GM19238 (cell line): ENCODE measurements at regions not wholly inside any gene's neighbourhood (a gene's known extent, or its start where the extent isn't known, plus 50 kb on each side); places are given as distances from the start of the nearest gene placed in this dataset.

ENCODE experiments used
- DNase-seq: peaks from one replicate; pipeline ENCODE4 v3.0.0; 2011; ENCODE audit warnings: low spot score; ENCODE audit not compliant: insufficient read length

DNA sequence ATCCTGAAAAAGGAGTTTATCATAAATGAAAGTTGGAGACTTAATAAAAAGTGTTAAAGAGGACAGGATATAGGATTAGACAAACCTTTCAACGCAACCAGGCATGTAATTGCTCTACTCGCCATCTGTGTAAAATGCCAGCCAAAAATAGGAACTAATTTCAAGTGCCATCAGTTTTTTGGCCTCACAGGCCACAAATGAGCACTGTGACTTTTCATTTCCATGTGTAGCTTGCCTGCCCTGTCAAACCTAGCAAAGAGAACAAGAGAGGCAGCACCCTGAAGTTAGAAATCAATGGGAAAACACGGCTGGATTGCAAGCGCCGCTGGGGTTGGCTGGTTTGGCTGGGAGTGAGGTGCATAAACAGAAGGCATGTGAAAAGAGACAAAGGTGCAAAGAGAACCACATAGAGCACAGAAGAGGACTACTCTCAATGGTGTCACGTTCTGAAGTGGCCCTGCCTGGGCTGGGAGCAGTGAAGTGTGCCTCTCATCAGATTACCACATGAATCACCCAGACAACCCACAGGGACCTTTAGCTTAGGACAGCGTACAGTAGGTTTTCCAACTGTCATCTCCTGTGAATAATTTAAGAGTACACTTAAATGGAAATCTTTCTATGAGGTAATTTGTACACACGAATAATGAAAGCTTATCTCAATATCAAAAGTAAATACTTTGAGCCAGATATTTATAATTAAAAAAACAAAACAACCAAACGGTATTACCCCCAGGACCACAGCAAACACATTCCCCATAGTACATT lies 78.0 kb upstream of the NHSL1 start:
- DNase-seq, result no peak

DNA sequence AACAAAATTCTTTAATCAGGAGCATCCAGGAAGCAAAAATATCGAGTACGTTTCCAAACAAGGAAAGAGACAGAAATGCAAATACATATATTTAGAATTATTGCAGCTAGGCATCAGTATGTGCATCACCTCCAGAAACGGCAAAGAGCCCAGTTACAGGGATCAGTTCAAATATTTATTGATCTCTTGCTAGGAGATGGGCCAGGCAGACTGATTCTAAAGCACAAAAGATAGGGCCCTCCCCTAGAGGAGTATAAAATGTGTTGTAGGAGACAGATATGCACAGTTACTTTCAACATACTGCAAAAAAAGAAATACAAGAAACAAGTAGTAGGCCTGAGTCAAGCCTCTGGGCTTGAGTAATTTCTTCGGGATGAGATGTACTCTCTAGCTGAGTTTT lies 80.7 kb upstream of the NHSL1 start:
- no peak for DNase-seq

DNA sequence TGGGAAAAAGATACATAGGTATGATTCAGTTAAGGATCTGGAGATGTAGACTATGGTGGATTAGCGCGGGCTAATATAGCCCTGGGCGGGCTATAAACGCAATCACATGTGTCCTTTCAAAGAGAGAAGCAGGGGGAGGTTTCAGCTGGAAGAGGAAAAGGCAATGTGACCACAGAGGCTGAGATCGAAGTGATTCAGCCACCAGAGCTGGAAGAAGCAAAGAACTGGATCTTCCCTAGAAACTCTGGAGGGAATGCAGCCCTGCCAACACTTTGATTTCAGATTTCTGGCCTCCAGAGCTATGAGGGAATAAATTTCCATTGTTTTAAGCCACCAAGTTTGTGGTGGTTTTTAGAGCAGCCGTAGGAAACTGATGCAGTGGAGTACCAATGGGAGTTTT lies 81.5 kb upstream of the NHSL1 start:
- DNase-seq, result no peak

DNA sequence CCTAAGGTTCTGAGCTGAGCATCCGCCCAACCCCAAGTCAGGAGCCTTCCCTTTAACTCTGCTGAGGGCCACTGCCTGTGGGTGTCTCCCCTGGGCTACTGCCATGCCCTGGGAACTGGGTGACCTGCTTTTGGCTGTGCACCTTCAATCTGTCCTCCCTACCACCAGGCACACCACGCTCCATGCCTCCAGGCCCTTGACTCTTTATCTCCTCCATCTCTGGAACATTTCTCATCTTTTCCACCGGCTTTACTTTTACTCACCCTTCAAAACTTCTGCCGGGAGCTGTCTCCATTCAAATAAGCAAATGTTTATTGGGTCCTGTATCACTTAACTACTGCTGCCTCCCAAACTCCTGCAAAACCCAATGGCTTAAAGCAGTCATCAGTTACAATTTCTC lies 83.3 kb upstream of the NHSL1 start:
- no peak for DNase-seq

DNA sequence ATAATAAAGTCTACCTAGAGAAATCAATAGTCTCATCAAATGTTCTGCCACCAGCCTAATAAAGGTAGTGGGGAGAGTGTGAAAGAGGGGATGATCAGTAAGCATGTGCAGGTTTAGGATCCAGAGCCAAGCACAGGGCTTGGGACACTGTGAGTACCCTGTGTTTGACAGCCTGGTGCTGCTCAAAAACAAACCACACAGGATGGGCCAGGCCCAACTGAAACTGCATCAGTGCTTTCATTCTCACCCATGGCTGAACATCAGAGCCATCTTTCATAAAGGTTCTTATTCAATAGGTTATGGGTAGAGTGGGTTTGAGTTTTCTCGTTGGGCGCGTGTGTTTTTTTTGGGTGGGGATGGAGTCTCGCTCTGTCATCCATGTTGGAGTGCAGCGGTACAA lies 87.3 kb upstream of the NHSL1 start:
- no peak for DNase-seq

DNA sequence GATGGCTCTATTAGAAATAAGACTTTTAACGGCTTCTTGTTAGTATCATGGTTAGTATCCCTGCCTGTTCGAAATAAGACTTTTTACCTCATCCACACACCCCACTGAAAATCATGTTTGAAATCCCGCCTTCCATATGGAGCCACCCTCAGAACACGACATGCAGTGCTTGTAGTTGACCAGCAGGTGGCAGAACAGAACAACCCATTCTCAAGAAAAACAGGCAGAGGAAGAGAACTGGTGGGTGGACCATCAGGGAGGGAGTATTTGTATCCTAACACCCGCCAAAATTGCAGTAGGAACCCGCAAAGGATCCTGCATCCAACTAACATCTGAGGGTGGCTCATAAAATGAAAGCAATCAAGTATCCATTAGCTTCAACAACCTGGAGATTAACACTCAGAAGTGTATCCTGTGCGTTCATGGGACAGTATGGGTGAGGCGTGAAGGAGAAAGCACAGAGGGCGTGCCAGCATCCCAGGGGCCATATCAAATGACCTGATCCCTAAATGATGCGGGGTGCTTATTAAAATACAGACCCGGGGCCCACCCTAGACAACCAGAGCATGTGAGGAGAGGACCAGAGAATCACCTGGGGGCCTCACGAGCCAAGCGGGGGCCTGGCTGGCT lies 89.6 kb upstream of the NHSL1 start:
- DNase-seq, result peak; percentile 34

DNA sequence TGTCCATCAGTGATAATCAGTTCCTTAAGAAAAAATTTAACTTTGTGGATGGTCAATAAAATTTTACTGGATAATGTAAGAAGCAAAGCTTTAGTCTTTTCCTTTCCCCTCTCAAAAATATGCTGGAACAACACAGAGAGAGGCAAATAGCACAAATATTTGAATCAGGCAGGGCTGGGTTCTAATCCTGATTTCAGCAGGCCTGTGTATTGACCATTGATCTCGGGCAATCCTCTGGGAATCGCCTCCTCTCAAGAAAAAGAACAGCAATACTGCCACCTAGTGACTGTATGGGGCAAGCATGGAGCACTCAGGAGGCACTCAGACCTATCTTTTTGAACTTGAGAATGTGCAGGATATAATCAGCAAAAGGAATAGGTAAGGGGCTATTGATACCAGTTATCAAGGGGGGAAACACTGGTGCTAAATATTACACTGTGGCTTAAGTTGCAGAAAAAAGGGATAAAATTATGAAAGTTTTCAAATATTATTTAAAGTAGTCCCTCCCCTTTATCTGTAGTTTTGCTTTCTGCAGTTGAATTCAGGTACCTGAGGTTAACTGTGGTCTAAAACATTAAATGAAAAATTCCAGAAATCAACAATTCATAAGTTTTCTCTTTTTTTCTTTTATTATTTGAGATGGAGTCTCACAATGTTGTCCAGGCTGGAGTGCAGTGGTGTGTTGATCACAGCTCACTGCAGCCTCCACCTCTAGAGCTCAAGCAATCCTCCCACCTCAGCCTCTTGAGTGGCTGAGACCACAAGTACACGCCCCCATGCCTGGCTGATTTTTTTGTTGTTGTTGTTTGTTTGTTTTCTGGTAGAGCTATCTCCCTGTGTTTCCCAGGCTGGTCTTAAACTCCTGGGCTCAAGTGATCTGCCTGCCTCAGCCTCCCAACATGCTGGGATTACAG lies 91.8 kb upstream of the NHSL1 start:
- DNase-seq, result peak; percentile 20

DNA sequence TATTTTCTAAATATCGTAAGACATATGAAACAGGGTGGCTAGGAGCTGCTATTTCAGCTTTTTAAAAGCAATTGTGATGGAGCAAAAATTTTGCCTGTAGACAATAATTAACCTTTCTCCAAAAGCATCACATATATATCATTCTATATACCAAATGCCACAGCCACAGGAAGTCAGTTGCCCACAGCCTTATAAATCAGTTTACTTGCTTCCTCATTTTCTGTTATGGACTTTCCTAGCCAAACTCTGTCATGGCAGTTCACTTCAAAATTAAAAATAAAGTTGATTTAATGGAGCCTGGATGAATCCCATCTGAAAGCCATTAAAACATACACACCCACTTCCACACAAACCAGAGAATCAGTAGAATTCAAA lies 93.4 kb upstream of the NHSL1 start:
- DNase-seq, result peak; percentile 24

DNA sequence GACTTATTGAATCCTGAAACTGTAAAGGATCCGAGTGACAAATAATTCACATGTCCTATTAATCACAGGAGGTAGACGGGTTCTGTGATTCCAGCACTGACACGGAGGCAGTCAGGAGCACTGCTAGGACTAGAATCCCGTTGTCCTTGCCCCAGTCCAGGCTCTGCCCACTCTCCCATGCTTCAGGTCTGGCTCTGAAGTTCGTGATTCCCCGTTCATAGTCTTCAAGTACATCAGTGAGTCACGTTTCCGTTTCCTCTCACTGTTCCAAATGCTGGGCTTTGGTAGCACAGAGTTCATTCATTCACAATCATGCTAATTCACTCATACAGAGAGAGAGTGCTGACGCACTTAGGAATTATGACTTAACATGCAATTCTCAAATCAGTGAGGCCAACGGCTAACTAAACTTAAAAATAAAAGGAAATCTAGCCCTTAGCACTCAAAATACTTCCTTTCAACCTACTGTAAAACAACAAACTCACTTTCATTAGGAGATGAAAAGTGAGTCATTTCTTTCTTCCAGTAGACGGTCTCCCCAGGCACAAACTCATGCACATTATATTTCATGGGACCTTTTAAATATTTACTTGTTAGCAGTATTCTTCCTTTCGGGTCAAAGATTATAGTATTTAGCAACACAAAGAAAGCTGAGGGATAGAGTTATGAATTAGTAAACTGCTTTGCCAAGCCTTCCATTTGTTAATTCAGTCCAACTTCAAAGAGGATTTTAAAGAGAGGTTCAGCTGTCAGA lies 94.0 kb upstream of the NHSL1 start:
- DNase-seq, result peak; percentile 26

DNA sequence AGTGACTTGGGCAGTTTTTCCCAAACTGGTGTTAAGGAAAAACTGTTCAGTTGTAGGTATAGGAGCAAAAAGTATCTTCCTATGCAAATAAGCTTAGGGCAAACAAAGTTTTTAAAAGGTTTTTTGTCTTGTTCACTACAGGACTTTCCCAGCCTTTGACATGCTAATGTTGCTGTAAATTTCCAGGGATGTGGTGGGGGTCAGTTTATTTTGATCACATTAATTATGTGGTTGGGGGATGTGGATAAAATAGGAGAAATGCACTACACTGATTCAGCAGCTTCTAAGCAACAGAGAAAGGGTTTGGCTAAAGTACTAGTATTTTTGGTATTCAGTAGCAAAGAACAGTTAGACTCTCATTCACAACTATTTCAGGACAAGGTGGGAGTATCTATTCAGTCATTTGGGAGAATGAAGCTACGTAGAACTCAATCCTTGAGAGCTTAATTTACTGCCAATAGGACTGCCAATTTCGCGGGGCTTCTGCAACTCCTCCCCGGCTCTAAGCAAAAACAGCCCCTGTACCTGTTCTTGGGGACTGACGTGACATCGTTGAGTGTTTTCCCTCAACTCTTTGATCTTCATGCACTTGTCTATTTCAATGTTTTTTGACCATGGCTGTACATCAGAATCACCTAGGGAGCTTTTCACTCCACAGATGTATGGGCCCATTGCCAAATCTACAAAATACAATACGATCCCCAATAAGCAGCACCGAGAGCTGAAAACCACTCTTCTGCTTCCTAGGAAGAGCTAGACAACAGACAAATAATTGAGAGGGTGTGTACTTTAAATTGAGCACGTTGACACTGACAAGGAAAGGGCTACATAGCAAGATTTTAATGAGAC lies 94.8 kb upstream of the NHSL1 start:
- no peak for DNase-seq

DNA sequence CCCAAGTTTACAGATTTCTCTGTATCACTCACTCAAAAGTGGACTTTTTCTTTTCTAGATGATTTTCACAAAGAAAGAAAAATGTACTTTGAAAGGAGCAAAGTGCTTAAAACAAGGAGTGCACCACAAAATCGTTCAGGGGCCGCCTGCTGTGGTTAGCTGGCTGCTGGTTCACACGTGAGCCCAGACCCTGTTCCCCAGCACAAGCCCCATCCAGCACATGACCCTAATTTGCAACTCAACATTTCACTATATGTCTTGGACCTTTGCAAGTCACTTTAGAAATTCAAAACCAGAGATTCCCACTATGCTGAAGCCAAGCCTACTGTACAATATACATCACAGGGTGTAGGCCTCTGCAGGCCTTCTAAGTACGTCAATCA lies 95.5 kb upstream of the NHSL1 start:
- no peak for DNase-seq

DNA sequence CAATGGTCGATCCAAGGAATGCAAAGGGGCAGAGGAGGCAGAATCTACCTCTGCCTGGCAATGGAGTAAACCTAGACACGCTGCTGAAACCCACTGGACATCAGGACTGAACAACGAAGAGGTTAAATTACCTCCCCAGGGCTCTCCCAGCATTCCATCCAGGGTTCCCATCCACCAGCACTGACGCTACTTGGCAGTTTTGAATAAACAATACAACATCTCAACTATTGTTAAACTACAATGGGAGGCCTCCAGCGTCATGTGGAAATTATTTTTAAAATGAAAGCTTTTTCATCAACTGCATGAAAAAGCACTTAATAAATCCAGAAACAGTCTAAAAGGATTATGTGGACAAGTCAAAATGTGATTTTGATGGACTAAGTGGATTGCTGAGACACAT lies 96.8 kb upstream of the NHSL1 start:
- no peak for DNase-seq

DNA sequence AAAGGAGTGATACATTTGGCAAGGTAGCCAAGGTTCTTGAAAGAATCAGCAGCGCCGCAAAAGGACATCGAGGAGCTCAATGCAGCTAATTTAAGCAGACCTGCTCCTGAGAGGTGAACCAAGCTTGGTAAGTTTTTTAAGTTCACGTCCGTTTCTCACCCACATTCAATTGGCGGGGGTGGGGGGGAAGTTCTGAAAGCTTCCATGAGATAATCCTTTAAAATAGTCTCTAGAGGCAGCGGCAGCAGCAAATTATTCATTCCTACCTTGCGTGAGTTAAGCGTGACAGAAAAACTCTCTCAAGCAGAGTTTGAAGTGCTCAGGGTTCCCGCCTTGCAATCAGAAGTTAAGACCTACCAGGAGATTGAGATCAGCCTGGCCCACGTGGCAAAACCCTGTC lies 97.3 kb upstream of the NHSL1 start:
- no peak for DNase-seq

DNA sequence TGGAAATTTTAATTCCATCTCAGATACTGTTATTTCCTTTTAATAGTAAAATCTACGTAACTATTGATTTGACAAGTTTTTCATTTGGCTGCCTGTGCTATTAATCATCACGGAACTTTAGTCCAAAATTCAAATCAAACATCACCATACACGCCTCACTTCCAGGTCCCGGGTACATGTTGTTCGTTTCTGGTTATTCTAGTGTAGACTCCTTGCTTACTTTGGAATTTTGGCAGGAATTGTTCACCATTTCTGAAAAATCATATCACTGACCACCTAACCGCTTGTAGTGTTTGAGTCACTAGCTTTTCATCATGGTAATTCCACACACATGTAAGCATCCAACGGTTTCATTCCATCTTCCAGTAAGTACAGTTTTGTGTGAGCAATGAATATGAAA lies 98.0 kb upstream of the NHSL1 start:
- no peak for DNase-seq

DNA sequence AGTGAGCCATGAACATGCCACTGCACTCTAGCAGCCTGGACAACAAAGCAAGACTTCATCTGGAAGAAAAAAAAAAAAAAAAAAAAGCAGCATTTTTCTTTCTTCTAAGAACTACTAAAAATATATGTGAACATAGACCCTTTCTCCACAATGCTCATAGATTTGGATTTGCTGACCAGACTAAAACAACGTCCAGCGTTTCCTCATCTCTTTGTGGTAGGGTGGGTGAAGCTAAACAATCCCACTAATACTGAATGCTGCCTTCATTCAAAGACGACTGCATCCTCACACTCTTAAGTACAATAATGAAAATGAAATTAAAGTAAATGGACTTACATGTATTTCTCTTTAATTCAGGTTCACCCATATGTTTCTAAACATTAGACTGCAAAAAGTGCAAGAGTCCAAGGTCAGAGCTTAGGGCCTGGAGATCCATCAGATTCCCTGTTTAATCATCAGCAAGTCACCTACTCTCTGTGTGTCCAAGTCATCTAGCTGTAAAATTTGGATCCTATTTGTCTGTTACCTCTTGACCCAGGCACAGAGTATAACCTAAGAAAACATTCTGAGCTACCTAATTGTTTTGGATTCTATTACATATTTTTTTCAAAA lies 99.4 kb upstream of the NHSL1 start:
- DNase-seq, result no peak

DNA sequence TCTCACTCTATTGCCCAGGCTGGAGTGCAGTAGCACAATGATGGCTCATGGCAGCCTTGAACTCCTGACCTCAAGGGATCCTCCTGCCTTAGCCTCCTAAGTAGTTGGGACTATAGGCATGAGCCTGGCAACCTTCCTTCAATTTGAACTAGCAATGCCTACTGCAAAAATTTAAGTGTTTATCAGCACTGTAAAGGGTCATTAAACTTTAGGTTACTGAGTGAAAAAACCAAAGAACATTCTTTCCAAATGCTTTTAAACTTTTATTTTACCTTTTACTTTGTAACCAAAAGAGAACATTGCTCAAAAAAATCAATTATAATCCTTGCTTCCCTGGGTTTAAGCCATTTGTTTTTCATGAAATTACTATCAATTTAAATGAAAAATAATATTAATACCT lies 101.0 kb upstream of the NHSL1 start:
- no peak for DNase-seq

DNA sequence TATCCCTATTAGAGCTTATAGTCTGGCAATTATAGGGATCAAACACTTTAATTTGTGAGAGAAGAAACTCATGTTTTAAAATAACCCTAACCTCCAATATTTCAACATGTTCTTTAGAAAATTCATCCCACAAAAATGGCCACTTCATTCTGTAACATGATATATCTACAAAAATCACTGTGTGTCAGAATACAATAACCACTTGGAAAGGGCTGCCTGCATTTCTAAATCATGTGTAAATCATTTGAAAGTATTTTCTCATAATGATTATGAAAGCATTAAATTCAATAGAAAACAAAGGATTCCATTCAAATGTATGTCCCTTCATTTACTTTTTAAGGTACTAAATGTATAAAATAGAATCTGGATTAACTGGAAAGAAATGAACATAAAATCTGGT lies 101.4 kb upstream of the NHSL1 start:
- DNase-seq, result no peak

DNA sequence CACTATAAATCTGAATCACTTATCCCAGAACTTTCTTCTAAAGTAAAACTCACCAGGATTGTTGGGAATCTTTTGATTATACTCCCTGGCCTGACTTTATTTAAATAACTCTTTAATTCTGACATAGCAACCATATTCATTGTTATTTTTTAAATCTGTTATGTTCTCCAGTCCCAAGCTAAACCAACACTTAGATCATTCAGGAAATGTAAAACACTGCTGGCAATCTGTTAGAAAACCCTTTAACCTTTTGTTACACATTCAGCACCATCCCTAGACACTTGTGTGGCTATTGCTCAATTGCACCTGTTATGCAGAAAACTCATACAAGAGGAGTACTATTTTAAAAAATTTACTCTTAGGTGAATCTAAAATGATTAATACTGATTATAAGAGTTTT lies 101.8 kb upstream of the NHSL1 start:
- DNase-seq, result no peak

DNA sequence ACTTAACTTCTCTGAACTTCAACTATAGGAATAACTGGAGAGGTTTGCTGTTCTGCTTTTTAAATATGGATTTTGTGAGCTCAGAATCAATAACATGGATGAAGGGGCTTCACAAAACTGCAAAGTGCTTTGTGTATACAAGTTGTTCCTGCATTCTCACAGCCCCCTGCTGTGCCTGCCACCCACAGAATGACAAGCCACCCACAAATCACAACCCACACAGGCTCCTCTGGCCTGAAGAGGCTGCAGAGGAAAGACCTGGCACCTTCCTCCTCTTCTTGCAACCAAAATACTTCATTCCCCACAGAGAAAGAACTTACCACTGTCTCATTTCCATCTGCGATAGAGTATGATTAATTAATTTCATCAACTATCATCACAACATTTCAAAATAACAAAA lies 106.7 kb upstream of the NHSL1 start:
- DNase-seq, result no peak
